ENCODE measurements at regions not wholly inside any gene's neighbourhood (a gene's known extent, or its start where the extent isn't known, plus 50 kb on each side); places are given as distances from the start of the nearest gene placed in this dataset.

- Histone ChIP-seq H2AFZ (ENCODE audit: insufficient read depth, low read depth, low read length, poor library complexity, severe bottlenecking) (no peak overlapping the region), H3K4me2 (replicated peaks; ENCODE audit: extremely low read depth, low read length, poor library complexity, severe bottlenecking) (no peak overlapping the region), H4K20me1 (ENCODE audit: insufficient read depth, low read length) (no peaks in the 10 kb centered on the region), H3K9me3 (replicated peaks in 1 of 2; ENCODE audit: control insufficient read depth in 1 of 2, insufficient read depth in 1 of 2, low read length in 2 of 2) (no peaks in the 10 kb centered on the region), H3K9ac (ENCODE audit: insufficient read depth, low read length, poor library complexity, severe bottlenecking) (no peak overlapping the region), H3K36me3 (replicated peaks in 1 of 2; ENCODE audit: control insufficient read depth in 1 of 2, insufficient read depth in 2 of 2, low read length in 2 of 2) (no peaks in the 10 kb centered on the region), H3K79me2 (ENCODE audit: insufficient read depth, low read length) (no peaks in the 10 kb centered on the region), H3K4me1 (ENCODE audit: control insufficient read depth in 1 of 2, insufficient read depth in 2 of 2, low read length in 2 of 2) (no peaks in the 10 kb centered on the region), H3K27ac (ENCODE audit: low read depth in 1 of 2, low read length in 2 of 2) (no peak overlapping the region), H3K4me3 (replicated peaks in 1 of 3; ENCODE audit: low read depth in 2 of 3, low read length in 3 of 3) (no peak overlapping the region), H3K27me3 (ENCODE audit: control insufficient read depth in 2 of 2, insufficient read depth in 2 of 2, low read length in 2 of 2) (no peaks in the 10 kb centered on the region)
- WGBS (ENCODE audit: insufficient coverage), result 88% methylated on average over 1 of the region's 4 CpGs
- peak overlapping the region in 1 of 7 donors; percentile 76 for H3K27ac Mint-ChIP-seq
- H3K4me1 Mint-ChIP-seq, result peaks cover 13% of the 10 kb centered on the region
- intact Hi-C loops (cut with micrococcal nuclease), result no loop called here
- DNase-seq, result no peak
- H3K27me3 Mint-ChIP-seq (ENCODE audit: low read depth in 3 of 3), result peaks cover 0 to 3% (median 0%) of the 10 kb centered on the region in 3 donors
- peaks cover 0 to 2% (median 0%) of the 10 kb centered on the region in 7 donors for H3K9me3 Mint-ChIP-seq
- no peak overlapping the region for H3K4me3 Mint-ChIP-seq
- TF ChIP-seq CTCF (IDR thresholded peaks at IDR 0.05), result no peak
- no peaks in the 10 kb centered on the region for H3K36me3 Mint-ChIP-seq
Observed at GRCh38 chr4:158997660-158998349, 105.1 kb upstream of the RAPGEF2 start.

GRCh38 chr4:158998624-158999023, 104.3 kb upstream of the RAPGEF2 start:
- no peak overlapping the region for H3K4me2 ChIP-seq (replicated peaks; ENCODE audit: extremely low read depth, low read length, poor library complexity, severe bottlenecking)
- H3K9me3 ChIP-seq (replicated peaks in 1 of 2; ENCODE audit: control insufficient read depth in 1 of 2, insufficient read depth in 1 of 2, low read length in 2 of 2), result no peaks in the 10 kb centered on the region
- WGBS (ENCODE audit: insufficient coverage), result no CpG with 5 or more reads among the region's 6 CpGs
- no peak for DNase-seq
- H3K27me3 ChIP-seq (ENCODE audit: control insufficient read depth in 2 of 2, insufficient read depth in 2 of 2, low read length in 2 of 2), result no peaks in the 10 kb centered on the region
- H3K36me3 Mint-ChIP-seq, result no peaks in the 10 kb centered on the region
- no peaks in the 10 kb centered on the region for H4K20me1 ChIP-seq (ENCODE audit: insufficient read depth, low read length)
- TF ChIP-seq CTCF (IDR thresholded peaks at IDR 0.05), result no peak
- no peak overlapping the region for H3K27ac ChIP-seq (ENCODE audit: low read depth in 1 of 2, low read length in 2 of 2)
- no peaks in the 10 kb centered on the region for H3K79me2 ChIP-seq (ENCODE audit: insufficient read depth, low read length)
- no peak overlapping the region for H3K4me3 Mint-ChIP-seq
- intact Hi-C loops (cut with micrococcal nuclease), result no loop called here
- H3K27ac Mint-ChIP-seq, result no peak overlapping the region
- no peak overlapping the region for H2AFZ ChIP-seq (ENCODE audit: insufficient read depth, low read depth, low read length, poor library complexity, severe bottlenecking)
- H3K9ac ChIP-seq (ENCODE audit: insufficient read depth, low read length, poor library complexity, severe bottlenecking), result no peak overlapping the region
- H3K36me3 ChIP-seq (replicated peaks in 1 of 2; ENCODE audit: control insufficient read depth in 1 of 2, insufficient read depth in 2 of 2, low read length in 2 of 2), result no peaks in the 10 kb centered on the region
- H3K9me3 Mint-ChIP-seq, result peaks cover 0 to 2% (median 0%) of the 10 kb centered on the region in 7 donors
- H3K27me3 Mint-ChIP-seq (ENCODE audit: low read depth in 3 of 3), result peaks cover 0 to 3% (median 0%) of the 10 kb centered on the region in 3 donors
- H3K4me3 ChIP-seq (replicated peaks in 1 of 3; ENCODE audit: low read depth in 2 of 3, low read length in 3 of 3), result no peak overlapping the region
- H3K4me1 ChIP-seq (ENCODE audit: control insufficient read depth in 1 of 2, insufficient read depth in 2 of 2, low read length in 2 of 2), result no peaks in the 10 kb centered on the region
- peaks cover 13% of the 10 kb centered on the region for H3K4me1 Mint-ChIP-seq
